ENCODE measurements at regions not wholly inside any gene's neighbourhood (a gene's known extent, or its start where the extent isn't known, plus 50 kb on each side); places are given as distances from the start of the nearest gene placed in this dataset.

DNA sequence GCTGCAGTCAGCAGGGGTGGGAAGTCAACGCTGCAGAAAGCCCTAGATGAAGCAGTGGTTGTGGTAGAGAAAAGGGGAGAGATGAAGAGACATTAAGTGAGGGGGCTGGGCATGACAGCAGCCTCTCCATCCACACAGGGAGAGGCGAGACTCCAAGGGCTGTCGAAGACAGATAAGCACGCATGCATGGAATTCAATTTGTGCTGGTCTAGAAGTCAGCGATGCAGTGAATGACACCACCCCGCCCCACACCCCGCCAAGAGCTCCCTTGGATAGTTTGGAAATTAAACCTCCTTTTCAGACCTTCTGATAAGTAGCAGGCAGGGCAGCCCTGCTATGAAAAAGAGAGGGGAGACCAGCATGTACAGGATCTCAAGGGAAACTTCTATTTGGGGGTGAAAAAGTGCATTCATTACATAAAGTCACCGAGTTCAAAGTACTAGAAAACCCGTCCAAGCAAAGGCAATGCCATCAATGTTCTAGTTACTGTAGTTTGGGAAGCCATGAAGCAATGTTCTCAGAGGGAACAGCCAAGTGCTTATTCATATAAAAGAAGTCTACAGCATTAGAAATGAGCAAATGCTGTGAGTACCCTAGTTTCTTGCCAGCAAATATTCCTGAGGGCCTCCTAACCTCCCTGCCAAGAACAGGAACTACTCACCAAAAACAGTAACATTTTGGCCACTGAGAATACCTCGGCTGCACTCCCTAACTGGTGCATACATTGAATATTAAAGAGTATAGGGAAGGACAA, 152.3 kb upstream of the ANXA10 start:
- TF ChIP-seq, protein P1, sequence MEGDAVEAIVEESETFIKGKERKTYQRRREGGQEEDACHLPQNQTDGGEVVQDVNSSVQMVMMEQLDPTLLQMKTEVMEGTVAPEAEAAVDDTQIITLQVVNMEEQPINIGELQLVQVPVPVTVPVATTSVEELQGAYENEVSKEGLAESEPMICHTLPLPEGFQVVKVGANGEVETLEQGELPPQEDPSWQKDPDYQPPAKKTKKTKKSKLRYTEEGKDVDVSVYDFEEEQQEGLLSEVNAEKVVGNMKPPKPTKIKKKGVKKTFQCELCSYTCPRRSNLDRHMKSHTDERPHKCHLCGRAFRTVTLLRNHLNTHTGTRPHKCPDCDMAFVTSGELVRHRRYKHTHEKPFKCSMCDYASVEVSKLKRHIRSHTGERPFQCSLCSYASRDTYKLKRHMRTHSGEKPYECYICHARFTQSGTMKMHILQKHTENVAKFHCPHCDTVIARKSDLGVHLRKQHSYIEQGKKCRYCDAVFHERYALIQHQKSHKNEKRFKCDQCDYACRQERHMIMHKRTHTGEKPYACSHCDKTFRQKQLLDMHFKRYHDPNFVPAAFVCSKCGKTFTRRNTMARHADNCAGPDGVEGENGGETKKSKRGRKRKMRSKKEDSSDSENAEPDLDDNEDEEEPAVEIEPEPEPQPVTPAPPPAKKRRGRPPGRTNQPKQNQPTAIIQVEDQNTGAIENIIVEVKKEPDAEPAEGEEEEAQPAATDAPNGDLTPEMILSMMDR (IDR thresholded peaks at IDR 0.05), result no peak
- TF ChIP-seq POLR2A (IDR thresholded peaks at IDR 0.05), result no peak

All from adrenal gland (tissue), 5 donors.